Pancreas (tissue), 10 donors: ENCODE measurements at regions not wholly inside any gene's neighbourhood (a gene's known extent, or its start where the extent isn't known, plus 50 kb on each side); places are given as distances from the start of the nearest gene placed in this dataset.

Experiments
- ATAC-seq, 4 donors: fragments of 200-7000 bp; cut with Tn5 transposase; one replicate each; pipeline versions ENCODE4 v1.8.0 to v1.9.1; 2020; ENCODE audit warnings: mild to moderate bottlenecking in 4 of 4, moderate library complexity in 4 of 4
- DNase-seq, 6 donors: peaks; one replicate each; pipeline ENCODE4 v3.0.0-alpha.2; 2020
- FAIRE-seq: peaks from 2 replicates; lab custom pipeline; 2012; peaks lifted over from hg19 to GRCh38; lab: Jason Lieb, UNC
- H3K27ac ChIP-seq, 4 donors: fragments of 200-600 bp; sonication (generic); 1 replicate in 3 of 4; 2 replicates in 1 of 4; pipeline versions ENCODE4 v1.5.0 to v1.8.0; 2020
- H3K27me3 ChIP-seq, 4 donors: fragments of 200-600 bp; one replicate each; pipeline ENCODE4 v1.8.0; 2021
- H3K36me3 ChIP-seq, 3 donors: fragments of 200-600 bp; sonication (generic) in 1 of 3; one replicate each; pipeline versions ENCODE4 v1.5.0 to v1.8.0; 2020 to 2021
- H3K4me1 ChIP-seq, 3 donors: fragments of 200-600 bp; one replicate each; pipeline ENCODE4 v1.8.0; 2021
- H3K4me3 ChIP-seq, 4 donors: fragments of 200-600 bp; sonication (generic) in 2 of 4; one replicate each; pipeline versions ENCODE4 v1.5.0 to v1.8.0; 2020 to 2021
- H3K9me3 ChIP-seq, 4 donors: fragments of 200-600 bp; one replicate each; pipeline ENCODE4 v1.8.0; 2021
- WGBS, 2 donors: extraction: QIAGEN DNeasy Blood & Tissue Kit; methylation state at CpG; one replicate each; pipeline ENCODE4 v1.1.7; 2013; 5-methylcytosine and 5-hydroxymethylcytosine counted together
- intact Hi-C, 3 donors: fragments of 100-400 bp; cut with DNase I; formaldehyde crosslinking; loops; one replicate each; pipeline versions ENCODE4 v1.11.1 to v1.14.2; 2022
- TF ChIP-seq, protein P1 (sequence below), 4 donors: fragments of 200-600 bp; sonication (generic) in 3 of 4; IDR thresholded peaks; one replicate each; pipeline versions ENCODE4 v1.5.0 to v1.8.0; 2021; ENCODE audit warnings: antibody characterized with exemption in 4 of 4
- donor health status: healthy with polysubstance abuse.
- donor health status: DM: no; HTN: no; CAD: no; lungs with moderate emphysema.
- donor health status: DM: no; HTN: no; CAD: no.
- donor health status: control.
- donor health status: control.
- donor health status: Bipolar disorder and iron deficiency.
- donor health status: DM: yes; HTN: yes; CAD: no.
- donor health status: DM: no; HTN: no; CAD: no.
- donor health status: DM: no; HTN: no; CAD: no.
- donor health status: DM: yes; HTN: yes; CAD: no.

DNA sequence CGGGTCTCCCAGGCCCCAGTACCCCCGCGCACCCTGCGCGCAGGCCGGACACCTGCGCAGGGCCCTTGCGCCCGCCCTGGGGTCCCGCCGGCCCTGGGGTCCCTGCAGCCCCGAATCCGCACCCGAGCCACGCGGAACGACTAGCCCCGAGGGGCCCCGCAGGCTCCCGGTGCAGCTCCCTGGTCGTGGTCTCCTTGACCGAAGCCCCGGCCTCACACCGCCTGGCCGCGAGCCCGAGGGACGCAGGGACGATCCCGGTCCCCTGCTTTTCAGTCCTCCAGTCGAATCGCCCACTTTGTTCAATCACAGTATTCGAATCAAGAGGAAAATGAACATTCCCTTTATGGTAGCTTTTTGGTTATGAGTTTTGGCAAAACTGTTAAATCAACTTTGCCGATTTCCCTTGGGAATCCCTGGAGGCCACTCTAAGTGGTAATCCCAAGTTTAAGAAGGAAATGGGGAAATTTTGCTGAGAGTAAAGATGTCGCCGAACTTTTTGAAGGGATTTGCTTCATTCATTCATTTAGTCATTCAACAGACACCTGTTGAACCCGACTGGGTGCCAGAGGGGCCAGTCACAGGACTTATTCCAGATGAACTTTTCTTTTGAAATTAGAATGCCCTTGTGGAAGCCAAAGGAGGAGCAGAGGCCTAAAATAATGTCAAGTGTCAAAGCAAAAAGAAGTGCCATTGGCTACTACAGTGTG, 75.0 kb downstream of the ZIC5 start:
- Histone ChIP-seq H3K36me3 (no peaks in the 10 kb centered on the region), H3K27me3 (peaks cover 0 to 11% (median 2%) of the 10 kb centered on the region in 4 donors), H3K9me3 (no peaks in the 10 kb centered on the region), H3K4me3 (no peak overlapping the region), H3K4me1 (peaks cover 0 to 3% (median 0%) of the 10 kb centered on the region in 3 donors), H3K27ac (no peak overlapping the region)
- DNase-seq: peak in 1 of 6 donors; percentile 53
- TF ChIP-seq, protein P1, sequence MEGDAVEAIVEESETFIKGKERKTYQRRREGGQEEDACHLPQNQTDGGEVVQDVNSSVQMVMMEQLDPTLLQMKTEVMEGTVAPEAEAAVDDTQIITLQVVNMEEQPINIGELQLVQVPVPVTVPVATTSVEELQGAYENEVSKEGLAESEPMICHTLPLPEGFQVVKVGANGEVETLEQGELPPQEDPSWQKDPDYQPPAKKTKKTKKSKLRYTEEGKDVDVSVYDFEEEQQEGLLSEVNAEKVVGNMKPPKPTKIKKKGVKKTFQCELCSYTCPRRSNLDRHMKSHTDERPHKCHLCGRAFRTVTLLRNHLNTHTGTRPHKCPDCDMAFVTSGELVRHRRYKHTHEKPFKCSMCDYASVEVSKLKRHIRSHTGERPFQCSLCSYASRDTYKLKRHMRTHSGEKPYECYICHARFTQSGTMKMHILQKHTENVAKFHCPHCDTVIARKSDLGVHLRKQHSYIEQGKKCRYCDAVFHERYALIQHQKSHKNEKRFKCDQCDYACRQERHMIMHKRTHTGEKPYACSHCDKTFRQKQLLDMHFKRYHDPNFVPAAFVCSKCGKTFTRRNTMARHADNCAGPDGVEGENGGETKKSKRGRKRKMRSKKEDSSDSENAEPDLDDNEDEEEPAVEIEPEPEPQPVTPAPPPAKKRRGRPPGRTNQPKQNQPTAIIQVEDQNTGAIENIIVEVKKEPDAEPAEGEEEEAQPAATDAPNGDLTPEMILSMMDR (IDR thresholded peaks at IDR 0.05): no peak
- ATAC-seq: no peak
- intact Hi-C loops: no loop called here
- FAIRE-seq: no peak
- 73 to 79% methylated on average over 37 of the region's 37 CpGs for WGBS, 2 donors

DNA sequence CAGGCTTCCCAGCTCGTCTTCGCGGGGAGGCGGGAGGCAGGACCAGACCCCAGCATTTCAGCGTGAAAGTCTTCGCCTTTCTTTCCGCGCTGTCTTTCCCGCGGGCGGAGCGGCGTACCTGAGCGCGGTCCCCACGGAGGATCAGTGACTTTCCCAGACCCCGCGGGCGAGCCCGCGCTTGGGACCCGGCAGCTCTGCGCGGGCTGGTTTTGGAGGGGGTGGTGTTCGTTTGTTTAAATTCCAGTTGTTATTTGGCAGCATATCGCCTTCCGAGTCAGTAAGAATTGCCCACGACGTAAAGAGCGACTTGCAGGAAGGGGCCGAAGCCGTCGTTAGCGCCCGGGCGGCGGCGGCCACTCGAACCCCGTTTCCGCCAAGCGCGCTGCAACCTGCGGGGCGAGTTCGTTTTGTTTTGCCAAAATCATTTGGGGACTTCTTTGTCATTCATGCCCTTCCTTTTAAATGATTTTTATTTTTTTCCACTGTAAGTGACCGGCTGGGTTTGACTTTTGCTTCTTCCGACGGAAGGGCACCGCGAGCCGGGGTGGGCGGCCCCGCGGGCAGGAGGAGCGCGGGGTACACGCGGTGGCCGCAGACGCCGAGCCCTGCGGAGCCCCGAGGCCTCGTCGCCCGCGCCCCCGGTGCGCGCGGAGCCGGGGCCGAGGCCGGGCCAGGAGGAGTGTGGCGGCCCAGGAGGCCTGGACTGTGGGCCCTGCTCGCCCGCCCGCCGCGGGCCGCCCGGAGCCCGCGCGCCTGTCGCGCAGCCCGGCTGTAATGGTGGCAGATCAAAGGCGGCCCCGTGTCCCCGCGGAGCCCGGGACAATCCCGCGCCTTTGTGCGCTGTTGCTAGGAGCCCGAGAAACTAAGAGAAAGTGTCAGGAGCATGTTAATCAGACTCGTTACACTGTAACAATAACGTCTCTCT, 75.9 kb downstream of the ZIC5 start:
- FAIRE-seq (no peak), ATAC-seq (peak in 2 of 4 donors; percentile 18 to 28), DNase-seq (peak in 1 of 6 donors; percentile 45)
- no peaks in the 10 kb centered on the region for H3K36me3 ChIP-seq
- H3K27me3 ChIP-seq: peaks cover 0 to 11% (median 2%) of the 10 kb centered on the region in 4 donors
- peaks cover 0 to 3% (median 0%) of the 10 kb centered on the region in 3 donors for H3K4me1 ChIP-seq
- intact Hi-C loops: no loop called here
- no peaks in the 10 kb centered on the region for H3K9me3 ChIP-seq
- TF ChIP-seq, protein P1 (IDR thresholded peaks at IDR 0.05): no peak
- H3K27ac ChIP-seq: no peak overlapping the region
- H3K4me3 ChIP-seq: peak overlapping the region in 2 of 4 donors; percentile 14 to 42
- 13% methylated on average over 96 to 100 of the region's 100 CpGs for WGBS, 2 donors

DNA sequence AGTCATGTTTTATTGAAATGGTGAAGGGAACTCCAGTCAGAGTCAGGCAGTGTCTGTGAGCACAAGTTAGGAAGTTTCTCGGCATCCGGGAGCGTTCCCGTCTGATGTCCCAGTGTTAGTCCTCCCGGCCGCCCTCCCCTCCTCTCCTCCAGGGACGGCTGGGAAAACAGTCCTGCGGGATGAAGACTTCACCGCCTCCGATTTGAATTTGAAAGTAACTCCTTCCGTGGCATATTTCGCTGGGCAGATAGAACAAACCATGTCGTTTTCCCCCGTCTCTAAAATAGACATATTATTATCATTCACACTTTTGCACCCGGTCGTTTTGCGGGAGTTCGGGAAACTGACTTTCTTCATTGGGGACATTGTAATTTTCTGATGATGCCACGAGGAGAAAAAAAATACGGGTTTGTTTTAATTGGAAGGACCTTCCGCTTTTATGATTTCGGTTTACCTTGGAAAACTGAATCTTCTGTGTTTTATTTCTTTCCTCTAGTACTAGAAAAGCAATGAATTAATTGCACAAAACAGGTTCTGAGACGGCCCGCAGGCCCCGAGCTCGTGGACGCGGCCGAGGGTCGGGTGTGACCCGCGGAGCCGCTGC, 76.6 kb downstream of the ZIC5 start:
- peak overlapping the region in 2 of 4 donors; percentile 14 to 42 for H3K4me3 ChIP-seq
- TF ChIP-seq, protein P1 (IDR thresholded peaks at IDR 0.05): no peak
- DNase-seq (no peak), ATAC-seq (no peak), FAIRE-seq (no peak)
- H3K36me3 ChIP-seq: no peaks in the 10 kb centered on the region
- peaks cover 0 to 11% (median 2%) of the 10 kb centered on the region in 4 donors for H3K27me3 ChIP-seq
- H3K4me1 ChIP-seq: peaks cover 0 to 3% (median 0%) of the 10 kb centered on the region in 3 donors
- WGBS, 2 donors: 17 to 24% methylated on average over 33 of the region's 33 CpGs
- intact Hi-C loops: no loop called here
- H3K27ac ChIP-seq: no peak overlapping the region
- H3K9me3 ChIP-seq: no peaks in the 10 kb centered on the region

DNA sequence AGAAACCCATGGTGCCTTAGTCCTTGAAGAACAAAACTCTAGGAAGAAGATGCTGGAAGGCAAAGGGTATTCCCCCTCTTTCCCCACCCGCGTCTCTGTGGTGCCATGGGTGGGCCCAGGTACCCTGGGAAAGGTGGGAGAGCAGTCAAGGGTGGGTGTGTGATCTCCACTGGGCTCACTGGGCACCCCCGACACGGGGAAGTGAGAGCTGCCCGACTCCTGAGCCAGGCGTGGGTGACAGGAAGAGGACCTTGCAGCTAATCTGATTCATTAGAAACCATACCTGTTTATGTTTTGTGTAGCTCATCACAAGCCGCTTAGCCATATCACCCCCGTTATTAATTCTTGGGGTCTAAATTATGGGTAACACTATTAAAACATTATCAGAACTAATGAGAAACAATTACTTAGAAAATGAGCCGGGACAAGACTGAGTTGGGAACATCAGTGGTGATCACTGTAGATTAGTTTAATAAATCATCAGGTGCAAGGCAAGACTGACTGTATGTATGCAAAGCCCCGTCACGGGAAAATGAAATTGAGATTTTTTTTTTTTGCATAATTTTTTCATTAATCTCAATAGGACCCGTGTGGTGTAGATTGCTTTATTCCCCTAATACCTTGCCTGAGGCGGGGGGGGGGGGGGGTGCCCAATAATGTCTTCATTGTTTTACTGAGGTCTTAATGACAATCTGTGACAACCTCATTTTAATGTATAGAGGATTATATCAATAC, 77.3 kb downstream of the ZIC5 start:
- no peak overlapping the region for H3K27ac ChIP-seq
- ATAC-seq: no peak
- TF ChIP-seq, protein P1 (IDR thresholded peaks at IDR 0.05): no peak
- H3K27me3 ChIP-seq: peaks cover 0 to 11% (median 2%) of the 10 kb centered on the region in 4 donors
- no peaks in the 10 kb centered on the region for H3K9me3 ChIP-seq
- FAIRE-seq: no peak
- H3K4me1 ChIP-seq: peaks cover 0 to 3% (median 0%) of the 10 kb centered on the region in 3 donors
- no peak overlapping the region for H3K4me3 ChIP-seq
- intact Hi-C loops: no loop called here
- H3K36me3 ChIP-seq: no peaks in the 10 kb centered on the region
- 81 to 84% methylated on average over 13 of the region's 13 CpGs for WGBS, 2 donors
- DNase-seq: no peak
